HG03064 (cell line): ENCODE measurements at regions not wholly inside any gene's neighbourhood (a gene's known extent, or its start where the extent isn't known, plus 50 kb on each side); places are given as distances from the start of the nearest gene placed in this dataset.
"Not testable (repeated sequence)": the region's sequence is repeated elsewhere in the genome, so short reads cannot be mapped to it uniquely, and the experiment has no call there.

Source experiments
- ATAC-seq: cut with Tn5 transposase; IDR thresholded peaks from one replicate; pipeline ENCODE4 v1.9.1; 2021; ENCODE audit warnings: low read depth; ENCODE audit not compliant: unreplicated experiment

DNA sequence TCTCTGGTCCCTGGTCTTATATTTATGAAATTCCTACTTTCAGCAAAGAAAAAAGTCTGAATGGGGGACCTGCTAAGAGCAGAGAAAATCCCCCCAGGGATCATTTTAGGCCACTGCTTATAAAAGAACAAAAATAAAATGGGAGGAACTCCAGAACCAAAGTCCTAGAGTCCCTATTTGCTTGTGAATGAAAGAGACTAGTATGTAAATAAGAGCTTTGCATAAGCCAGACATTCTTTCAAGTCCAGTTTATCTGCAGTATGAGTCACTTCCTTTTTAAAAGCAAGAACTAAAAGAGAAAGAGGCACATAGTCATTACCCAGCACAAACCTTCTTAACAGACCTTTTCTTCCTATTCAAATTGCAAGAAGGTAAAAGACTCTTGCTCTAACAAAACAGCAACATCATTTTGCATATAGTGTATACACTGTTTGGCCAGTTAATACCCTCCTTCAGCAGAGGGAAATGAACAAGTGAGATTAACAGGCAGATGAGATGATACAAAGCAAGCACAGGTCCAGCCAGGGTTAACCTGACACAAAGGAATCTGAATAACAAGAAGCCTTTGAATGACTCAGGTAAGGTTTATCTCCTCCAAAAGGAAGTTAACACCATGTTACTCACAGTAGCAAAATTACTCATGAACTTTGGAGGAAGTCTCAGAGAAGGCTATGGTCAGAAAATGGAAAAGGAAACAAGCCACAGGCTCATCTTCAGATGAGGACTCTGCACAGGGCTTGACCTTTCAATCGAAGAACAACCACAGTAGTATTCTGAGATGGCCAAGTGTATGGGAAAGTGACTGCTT lies 87.3 kb downstream of the PHLDA1 start:
- ATAC-seq, result peak; percentile 98

DNA sequence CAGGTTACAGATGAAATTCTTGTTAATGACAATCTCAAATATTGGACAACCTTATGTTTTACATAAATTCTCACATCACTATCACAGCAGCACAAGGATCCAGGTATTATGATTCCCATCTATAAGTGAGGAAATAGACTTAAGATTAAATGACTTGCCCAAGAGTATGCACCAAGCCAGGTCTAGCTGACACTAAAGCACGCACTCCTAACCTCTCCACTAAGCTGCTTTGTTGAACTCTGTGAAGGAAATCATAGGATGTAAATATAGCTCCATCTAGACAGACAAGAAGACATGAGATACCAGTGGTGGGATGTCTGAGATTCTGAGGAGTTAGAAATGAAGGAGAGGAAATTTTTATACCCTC lies 87.9 kb downstream of the PHLDA1 start:
- no peak for ATAC-seq

DNA sequence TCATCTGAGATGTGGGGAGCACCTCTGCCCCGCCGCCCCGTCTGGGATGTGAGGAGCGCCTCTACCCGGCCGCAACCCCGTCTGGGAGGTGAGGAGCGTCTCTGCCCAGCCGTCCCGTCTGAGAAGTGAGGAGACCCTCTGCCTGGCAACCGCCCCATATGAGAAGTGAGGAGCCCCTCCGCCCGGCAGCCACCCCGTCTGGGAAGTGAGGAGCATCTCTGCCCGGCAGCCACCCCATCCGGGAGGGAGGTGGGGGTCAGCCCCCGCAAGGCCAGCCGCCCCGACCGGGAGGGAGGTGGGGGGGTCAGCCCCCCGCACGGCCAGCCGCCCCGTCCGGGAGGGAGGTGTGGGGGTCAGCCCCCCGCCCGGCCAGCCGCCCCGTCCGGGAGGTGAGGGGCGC lies 89.9 kb downstream of the PHLDA1 start:
- not testable (repeated sequence) for ATAC-seq

GRCh38 chr12:75939016-75939642 lies 92.4 kb downstream of the PHLDA1 start:
- no peak for ATAC-seq

- no peak for ATAC-seq
Observed at GRCh38 chr12:75938189-75938588, 93.4 kb downstream of the PHLDA1 start.

DNA sequence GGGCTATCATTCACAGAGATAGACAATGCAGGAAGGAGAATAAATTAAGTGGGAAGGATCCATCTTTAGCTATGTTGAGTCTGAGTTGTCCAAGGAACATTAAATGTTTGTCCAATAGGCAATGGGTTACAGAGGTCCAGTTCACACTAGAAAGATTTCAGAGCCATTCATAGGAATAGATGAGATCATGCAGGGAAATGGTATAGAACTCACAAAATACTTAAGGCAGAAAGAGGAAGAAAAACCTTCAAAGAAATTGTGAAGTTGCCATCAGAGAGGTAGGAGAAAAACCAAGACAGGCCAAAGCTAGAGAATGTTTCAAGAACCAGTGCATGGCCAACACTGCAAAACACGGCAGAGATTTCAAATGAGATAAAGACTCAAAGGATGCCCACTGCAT lies 94.1 kb downstream of the PHLDA1 start:
- ATAC-seq, result no peak

DNA sequence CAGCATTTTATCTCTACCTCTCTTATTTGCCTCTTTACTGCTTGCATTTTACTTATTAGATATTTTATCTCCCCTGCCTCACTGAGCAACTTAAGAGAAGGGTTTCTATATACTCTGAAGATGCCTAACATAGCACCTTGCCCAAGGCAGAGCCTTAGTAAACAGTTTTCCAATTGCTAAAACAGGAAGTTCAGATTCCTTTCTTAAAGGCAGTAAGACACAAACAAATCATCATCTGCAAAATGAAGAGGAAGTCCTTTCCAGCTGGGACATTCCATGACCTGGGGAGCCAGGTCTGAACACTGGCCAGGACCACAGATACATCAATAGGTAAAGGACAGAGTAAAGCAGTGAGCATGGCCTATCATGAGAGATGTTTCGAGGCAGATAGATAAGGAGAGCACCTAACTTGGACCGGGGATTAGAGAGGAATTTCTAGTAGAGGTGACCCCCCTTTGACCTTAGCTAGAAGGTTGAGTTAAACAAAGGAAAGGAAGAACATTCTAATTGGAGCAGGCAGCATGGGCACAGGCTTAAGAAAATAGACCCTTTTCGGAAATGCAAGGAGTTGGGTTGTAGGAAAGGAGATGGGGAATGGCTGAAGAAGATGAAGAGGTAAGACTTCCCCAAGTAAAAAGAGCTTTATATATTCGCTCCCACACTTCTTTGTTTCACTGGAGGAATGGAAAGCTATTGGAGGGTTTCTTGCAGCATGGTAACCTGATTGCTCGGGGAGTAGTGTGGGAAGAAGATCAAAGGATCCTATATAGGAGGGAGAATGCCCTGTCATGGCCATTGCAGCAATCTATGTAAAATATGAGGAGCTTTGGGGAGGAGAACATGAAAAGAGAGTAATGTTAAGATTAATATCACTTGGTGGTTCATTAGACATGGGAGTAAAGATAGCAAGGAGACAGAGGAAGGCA lies 94.8 kb downstream of the PHLDA1 start:
- ATAC-seq, result no peak

DNA sequence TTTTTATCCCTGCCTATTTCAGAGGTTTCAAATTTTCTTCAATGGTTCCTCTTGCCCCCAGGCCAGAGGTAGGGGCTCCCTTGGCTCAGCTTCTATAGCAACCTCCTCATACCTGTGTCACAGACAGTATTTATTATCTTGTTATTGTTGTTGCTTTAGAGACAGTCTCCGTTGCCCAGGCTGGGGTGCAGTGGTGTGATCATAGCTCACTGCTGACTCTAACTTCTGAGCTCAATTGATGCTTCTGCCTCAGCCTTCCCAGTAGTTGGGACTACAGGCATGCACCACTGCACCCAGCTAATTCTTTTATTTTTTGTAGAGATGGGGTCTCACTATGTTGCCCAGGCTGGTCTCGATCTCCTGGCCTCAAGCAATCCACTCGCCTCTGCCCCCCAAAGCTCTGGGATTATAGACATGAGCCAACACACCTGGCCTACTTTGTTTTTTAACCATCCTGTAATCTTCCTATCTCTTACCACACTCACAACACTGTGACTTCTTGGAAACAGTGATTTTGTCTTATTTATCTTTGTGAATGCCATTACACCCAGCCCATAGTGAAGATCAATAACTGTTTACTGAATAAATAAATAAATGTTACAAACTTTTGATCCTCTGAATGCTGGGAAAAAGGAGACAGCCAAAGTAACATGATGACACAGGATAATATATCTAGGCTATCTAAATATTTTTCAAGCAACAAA lies 95.9 kb downstream of the PHLDA1 start:
- ATAC-seq, result no peak

- ATAC-seq, result no peak
Observed at GRCh38 chr12:75933101-75933500, 98.5 kb downstream of the PHLDA1 start.

- no peak for ATAC-seq
Observed at GRCh38 chr12:75932241-75932640, 99.3 kb downstream of the PHLDA1 start.

- ATAC-seq, result no peak
Observed at GRCh38 chr12:75923964-75924666, 107.5 kb downstream of the PHLDA1 start.

GRCh38 chr12:75922944-75923642 lies 108.5 kb downstream of the PHLDA1 start:
- ATAC-seq, result no peak

- ATAC-seq, result no peak
Observed at GRCh38 chr12:75921622-75922289, 109.8 kb downstream of the PHLDA1 start.

DNA sequence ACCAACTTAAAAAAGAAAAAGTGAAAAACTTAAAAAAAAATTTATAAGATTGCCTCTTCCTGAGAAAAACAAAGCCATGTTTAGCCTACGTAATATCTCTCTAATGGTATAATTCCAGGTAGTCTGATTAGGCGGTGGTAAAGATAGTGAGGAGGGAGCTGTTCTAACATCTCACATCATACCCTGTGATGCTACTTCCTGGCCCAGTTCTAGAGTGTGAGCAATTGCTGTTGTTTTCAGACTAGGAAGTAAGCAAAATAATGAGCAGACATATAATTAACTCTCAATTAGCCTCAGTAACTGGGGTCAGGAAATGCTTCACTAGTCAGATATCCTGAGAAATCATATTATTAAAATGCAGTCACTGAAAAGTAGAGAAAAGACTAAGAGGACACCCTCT lies 113.9 kb downstream of the PHLDA1 start:
- ATAC-seq, result no peak

DNA sequence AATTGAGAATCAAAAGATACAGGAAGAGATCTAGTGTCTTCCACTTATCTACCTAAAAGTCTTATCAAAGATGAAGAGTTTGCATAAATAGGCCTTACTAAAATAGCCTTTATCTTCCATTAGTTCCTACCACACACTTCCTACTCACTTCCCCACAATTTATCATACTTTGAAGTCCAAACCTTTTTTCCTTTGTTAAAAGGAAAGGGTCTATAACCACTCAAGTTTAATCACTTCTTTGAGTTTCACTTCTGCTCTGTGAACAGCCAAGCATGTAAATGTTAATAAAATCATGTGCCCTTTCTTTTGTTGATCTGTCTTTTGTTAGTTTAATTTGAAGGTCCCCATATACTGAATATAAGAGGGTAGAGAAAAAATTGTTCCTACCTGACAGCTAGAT lies 114.5 kb downstream of the PHLDA1 start:
- ATAC-seq, result peak; percentile 62

DNA sequence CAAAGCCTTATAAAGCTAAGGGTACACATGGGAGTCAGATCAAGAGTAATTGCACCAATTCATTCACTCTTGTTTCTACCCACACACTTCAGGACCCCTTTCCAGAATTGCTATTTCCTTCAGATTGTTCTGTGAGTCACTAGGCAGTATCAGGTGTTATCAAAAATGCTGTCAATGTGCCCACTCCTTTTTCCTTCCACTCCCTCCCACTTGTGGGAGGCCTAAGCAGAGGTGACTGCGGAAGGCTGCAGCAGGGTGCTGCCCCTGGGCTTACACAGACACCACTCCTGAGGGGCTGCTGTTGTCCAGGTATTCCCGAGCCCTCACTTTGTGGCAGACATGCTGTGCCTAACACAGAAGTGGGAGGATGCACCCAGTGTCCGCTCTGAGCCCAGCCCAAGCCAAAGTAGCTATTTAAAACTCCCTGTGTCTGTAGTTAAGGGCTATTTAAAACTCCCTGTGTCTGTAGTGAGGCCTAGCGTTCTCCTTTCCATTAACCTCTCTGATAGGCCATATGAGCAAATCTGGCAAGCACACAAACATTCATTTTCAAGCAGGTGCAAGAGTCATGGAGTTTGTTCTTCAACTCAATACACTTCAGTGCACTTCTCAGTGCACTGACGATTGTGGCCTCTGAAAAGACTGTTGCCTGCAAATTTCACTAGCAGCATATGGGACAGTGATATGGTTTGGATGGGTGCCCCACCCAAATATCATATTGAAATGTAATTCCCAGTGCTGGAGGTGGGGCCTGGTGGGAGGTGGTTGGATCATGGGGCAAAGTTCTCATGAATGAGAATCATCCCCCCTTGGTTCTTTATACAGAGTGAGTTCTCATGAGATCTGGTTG lies 117.8 kb downstream of the PHLDA1 start:
- no peak for ATAC-seq

- no peak for ATAC-seq
Observed at GRCh38 chr12:75909714-75910656, 121.6 kb downstream of the PHLDA1 start.
